Stomach (tissue), 4 donors: ENCODE measurements at regions not wholly inside any gene's neighbourhood (a gene's known extent, or its start where the extent isn't known, plus 50 kb on each side); places are given as distances from the start of the nearest gene placed in this dataset.

Source experiments
- CTCF ChIP-seq, 7 experiments: fragments of 450-650 bp in 4 of 7; fragments of 200-600 bp in 3 of 7; sonication (generic) in 3 of 7; IDR thresholded peaks; one replicate each; pipeline ENCODE4 v1.5.1; 2016 to 2019; ENCODE audit warnings: antibody characterized with exemption in 7 of 7, control low read depth in 2 of 7, mild to moderate bottlenecking in 1 of 7
- POLR2A ChIP-seq, 4 donors: fragments of 450-650 bp; IDR thresholded peaks; one replicate each; pipeline ENCODE4 v1.6.1; 2016; ENCODE audit warnings: antibody characterized with exemption in 4 of 4, control low read depth in 2 of 4, mild to moderate bottlenecking in 1 of 4, moderate library complexity in 1 of 4
- POLR2AphosphoS5 ChIP-seq, 3 donors: sonication (generic); formaldehyde crosslinking; IDR thresholded peaks; one replicate each; pipeline ENCODE4 v1.6.1; 2016; ENCODE audit warnings: antibody characterized with exemption in 3 of 3

DNA sequence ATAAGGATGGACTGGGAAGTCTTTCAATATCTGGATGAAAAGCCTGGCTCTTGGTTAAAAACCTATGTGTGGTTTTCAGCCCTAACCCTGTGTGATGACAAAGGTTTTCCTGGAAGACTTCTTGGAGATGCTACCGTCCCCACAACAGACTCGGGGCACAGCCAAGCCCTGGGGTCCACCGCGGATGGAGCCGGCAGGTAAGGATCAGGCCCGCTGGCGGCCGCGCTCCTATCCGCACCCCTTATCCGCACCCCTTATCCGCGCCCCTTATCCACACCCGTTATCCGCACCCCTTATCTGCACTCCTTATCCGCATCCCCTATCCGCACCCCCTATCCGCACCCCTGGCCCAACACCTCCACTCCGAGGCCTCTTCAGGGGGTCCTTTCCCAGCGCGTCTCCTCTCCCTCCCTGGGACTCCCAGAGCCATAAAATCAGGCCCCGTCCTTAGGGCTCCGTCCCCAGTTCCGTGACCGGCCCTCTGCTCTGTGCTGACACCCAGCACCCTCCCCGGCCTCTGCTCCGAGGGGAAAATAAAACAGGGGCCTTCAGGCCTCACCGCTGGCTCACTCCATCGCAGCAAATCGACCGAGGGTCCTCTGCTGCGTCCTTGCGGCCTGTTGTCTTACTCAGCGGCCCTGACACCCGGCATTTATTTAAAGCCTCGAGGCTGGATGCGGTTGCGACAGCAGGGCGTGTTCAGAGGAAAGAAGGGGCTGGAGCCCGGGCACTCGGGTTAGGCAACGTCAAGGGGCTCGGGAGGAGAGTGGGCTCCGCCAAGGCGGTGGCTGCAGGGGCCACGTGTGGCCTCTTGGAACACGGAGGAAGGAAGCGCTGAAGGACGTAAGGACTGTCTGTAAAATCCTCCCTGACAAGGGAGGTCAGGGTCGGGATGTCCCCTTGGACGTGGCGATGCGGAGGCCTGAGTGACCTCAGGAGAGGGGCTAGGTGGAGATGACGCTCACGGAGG, 215.1 kb upstream of the ADARB2 start:
- TF ChIP-seq POLR2AphosphoS5 (IDR thresholded peaks at IDR 0.05), result no peak
- TF ChIP-seq POLR2A (IDR thresholded peaks at IDR 0.05), result no peak
- no peak for TF ChIP-seq CTCF (IDR thresholded peaks at IDR 0.05)
